Upper lobe of left lung (tissue), 4 donors: ENCODE measurements at regions not wholly inside any gene's neighbourhood (a gene's known extent, or its start where the extent isn't known, plus 50 kb on each side); places are given as distances from the start of the nearest gene placed in this dataset.

ENCODE experiments used
- CTCF ChIP-seq, 6 experiments: fragments of 450-650 bp in 4 of 6; fragments of 200-600 bp in 2 of 6; sonication (generic) in 2 of 6; IDR thresholded peaks; one replicate each; pipeline ENCODE4 v1.5.1; 2016 to 2019; ENCODE audit warnings: antibody characterized with exemption in 6 of 6
- EP300 ChIP-seq, 4 donors: sonication (generic); formaldehyde crosslinking; IDR thresholded peaks; one replicate each; pipeline ENCODE4 v1.5.1; 2017; ENCODE audit warnings: antibody characterized with exemption in 4 of 4, control low read depth in 2 of 4
- POLR2A ChIP-seq, 4 donors: fragments of 450-650 bp; IDR thresholded peaks; one replicate each; pipeline ENCODE4 v1.5.1; 2016 to 2017; ENCODE audit warnings: antibody characterized with exemption in 4 of 4, mild to moderate bottlenecking in 2 of 4
- POLR2AphosphoS5 ChIP-seq, 2 donors: sonication (generic); formaldehyde crosslinking; IDR thresholded peaks; one replicate each; pipeline ENCODE4 v1.5.1; 2017; ENCODE audit warnings: antibody characterized with exemption in 2 of 2

GRCh38 chr12:43120150-43120549, 431.9 kb downstream of the ADAMTS20 start:
- no peak for TF ChIP-seq POLR2A (IDR thresholded peaks at IDR 0.05)
- no peak for TF ChIP-seq CTCF (IDR thresholded peaks at IDR 0.05)
- no peak for TF ChIP-seq POLR2AphosphoS5 (IDR thresholded peaks at IDR 0.05)
- no peak for TF ChIP-seq EP300 (IDR thresholded peaks at IDR 0.05)
